NCI-H1417 (cell line): ENCODE measurements at regions not wholly inside any gene's neighbourhood (a gene's known extent, or its start where the extent isn't known, plus 50 kb on each side); places are given as distances from the start of the nearest gene placed in this dataset.

Source experiments
- DNase-seq, 3 experiments: peaks; one replicate each; lab custom pipeline; 2025; lab: John Stamatoyannopoulos, UW

- peak in 1 of 3 experiments; percentile 45 for DNase-seq
These were observed 171.1 kb upstream of the TMPO start for GRCh38 chr12:98344046-98344930.

DNA sequence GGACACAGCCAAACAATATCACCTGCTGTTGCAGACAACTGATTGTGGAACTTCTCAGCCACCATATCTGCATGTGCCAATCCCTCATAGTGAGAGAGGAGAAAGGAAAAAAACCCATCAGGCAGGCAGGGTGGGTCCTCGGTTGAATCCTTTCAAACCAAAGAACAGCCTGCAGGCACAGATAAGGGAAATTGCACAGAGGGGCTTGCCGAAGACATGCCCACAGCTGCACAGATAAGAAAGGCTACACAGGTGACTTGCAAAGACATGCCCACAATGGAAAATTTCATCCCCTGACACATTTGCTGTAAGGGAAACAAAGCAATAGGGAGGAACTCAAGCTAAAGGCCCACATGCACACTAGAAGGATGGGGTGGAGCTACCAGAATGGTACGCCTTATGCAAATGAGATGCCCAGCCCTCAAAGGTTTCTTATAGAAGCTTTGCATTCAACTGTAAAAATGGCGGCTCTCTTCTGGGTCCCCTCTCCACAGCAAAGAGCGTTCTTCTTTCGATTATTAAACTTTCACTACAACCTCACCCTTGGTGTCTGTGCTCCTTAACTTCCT lies 170.0 kb upstream of the TMPO start:
- DNase-seq: no peak

- DNase-seq: no peak
These were observed 164.3 kb upstream of the TMPO start for GRCh38 chr12:98351089-98351488.

GRCh38 chr12:98351784-98352183 lies 163.6 kb upstream of the TMPO start:
- no peak for DNase-seq

DNA sequence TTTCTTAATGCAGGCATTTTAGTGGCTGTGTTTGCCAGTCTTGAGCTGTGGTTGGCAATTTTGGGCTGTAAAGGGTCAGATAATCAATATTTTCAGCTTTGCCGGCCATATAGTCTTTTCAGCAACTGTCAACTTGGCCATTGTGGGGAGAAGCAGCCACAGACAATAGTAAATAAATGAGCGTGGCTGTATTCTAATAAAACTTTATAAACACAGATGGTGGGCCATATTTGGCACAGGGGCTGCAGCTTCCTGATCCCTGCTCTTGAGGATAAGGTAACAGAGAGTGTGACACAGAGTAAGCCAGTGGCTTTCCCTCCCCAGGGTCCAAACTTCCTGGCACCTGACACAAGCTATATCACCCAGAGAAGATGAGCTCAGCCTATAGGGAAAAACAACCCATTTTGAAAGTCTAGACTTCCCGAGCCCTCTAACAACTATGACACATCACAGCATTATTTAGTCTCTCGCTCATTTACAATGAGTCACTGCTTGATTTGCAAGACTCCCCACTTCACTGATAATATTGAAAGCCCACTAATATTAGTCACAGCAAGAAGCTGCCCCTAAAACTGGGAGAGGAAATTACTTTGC lies 163.1 kb upstream of the TMPO start:
- DNase-seq: no peak

GRCh38 chr12:98352835-98353234 lies 162.6 kb upstream of the TMPO start:
- DNase-seq: no peak

GRCh38 chr12:98354520-98355035 lies 160.8 kb upstream of the TMPO start:
- peak in 1 of 3 experiments; percentile 48 for DNase-seq

- no peak for DNase-seq
These were observed 160.1 kb upstream of the TMPO start for GRCh38 chr12:98355322-98355721.

- DNase-seq: no peak
These were observed 159.5 kb upstream of the TMPO start for GRCh38 chr12:98355933-98356332.

DNA sequence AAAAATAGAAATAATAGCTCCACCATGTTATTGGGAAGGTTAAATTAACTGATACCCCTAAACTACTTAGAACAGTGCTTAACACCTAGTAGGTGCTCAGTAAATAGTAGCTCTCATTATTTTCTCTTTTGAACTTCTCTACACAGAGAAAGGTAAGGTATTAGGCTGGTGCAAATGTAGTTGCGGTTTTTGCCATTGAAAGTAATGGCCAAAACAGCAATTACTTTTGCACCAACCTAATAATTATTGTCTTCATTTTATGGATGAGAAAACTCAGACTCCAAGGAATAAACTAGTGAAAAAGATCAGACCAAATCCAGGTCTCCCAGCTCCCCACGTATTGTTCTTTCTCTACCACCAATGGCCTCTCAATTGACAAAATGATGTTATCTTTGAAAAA lies 157.2 kb upstream of the TMPO start:
- no peak for DNase-seq

DNA sequence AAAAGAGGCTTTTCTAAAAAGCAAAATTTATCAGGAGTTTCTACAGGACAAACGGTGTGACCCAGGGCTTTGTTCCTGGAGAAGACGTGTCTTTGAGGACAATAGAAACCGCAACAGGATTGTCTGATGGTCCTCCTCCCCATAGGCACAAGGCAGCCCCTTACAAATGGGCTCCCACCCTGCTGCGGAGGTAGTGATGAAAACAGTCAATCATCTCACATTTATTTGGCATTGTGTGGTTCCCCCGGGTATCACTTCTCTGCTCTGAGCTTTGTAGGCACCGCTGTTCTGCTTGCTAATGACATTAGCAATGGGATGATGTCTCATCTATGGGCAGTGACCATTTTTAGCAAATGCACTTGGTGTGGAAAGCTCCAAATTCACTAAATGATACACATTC lies 155.5 kb upstream of the TMPO start:
- no peak for DNase-seq

DNA sequence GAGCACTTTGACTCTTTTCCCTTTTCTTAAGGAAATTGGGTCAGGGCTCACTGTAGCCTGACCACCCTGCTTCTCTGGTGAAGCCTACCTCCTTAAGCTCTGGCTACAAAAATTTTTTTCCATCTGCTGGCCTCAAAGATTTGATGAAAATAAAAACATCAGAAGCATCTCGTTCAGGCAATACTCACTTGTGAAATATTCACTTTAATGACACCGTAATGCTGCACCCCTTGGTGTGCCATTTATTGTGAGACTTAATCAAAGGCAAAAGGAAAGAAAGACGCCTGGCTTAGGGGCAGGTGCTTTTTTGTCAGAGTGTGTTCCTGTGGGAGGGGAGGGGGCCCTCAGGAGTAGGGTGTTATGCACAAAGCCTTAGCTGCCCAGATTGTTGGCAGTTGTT lies 155.0 kb upstream of the TMPO start:
- peak in 2 of 3 experiments; percentile 24 to 69 for DNase-seq

DNA sequence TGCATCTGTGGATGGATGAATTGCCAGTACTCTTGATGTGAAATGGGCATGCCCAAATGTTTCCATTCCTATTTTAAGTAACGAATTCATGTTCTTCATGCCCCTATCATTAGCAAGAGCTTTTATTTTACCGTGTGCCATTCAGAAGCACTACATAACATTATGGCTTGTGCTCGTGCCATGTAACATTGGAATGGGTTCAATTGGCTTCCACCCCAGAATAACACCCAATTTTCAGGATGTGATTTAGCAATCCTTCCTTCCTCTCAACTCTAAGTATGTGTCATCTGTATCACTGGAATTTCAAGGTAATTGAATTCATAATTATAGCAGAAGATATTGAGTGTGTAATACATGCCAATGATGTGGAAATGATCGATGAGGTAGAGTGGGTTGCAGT lies 145.8 kb upstream of the TMPO start:
- no peak for DNase-seq

- DNase-seq: no peak
These were observed 144.4 kb upstream of the TMPO start for GRCh38 chr12:98370976-98371375.

- no peak for DNase-seq
These were observed 144.0 kb upstream of the TMPO start for GRCh38 chr12:98371419-98371818.

DNA sequence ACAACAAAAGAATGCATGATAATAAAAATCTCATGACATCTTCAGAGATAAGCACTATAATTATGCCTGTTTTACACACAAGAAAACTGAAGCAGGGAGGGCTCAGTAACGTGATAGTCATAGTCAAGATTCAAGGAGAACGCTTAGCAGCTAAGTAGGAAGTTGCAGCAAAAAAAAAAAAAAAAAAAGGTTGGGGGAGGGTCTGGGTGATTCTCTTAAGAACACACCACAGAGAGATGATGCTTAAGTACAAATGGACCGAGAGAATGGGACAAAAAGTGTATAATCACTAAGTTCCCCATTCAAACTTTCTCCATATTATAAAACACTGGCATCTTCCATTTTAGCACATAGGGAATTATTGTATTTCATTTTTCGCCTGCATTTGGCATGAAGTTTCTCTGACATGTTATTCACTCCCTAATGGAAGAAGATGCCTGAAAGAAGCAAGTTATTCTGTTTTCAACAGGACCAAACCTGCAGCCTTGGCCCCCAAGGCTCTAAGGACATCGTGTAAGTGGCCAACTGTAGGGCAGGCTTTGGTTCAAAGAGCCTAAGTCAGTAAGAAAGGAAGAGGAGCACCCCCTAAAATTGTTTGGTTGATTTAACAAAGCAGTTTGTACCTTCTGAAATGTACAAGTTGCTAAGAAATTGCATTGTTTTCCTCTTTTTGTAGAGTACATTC lies 142.9 kb upstream of the TMPO start:
- peak in 1 of 3 experiments; percentile 46 for DNase-seq

- peak; percentile 67 to 92 (median 89) for DNase-seq
These were observed 142.3 kb upstream of the TMPO start for GRCh38 chr12:98373025-98373554.

GRCh38 chr12:98374007-98374406 lies 141.4 kb upstream of the TMPO start:
- DNase-seq: peak in 1 of 3 experiments; percentile 20

GRCh38 chr12:98379106-98379505 lies 136.3 kb upstream of the TMPO start:
- DNase-seq: peak in 1 of 3 experiments; percentile 15

DNA sequence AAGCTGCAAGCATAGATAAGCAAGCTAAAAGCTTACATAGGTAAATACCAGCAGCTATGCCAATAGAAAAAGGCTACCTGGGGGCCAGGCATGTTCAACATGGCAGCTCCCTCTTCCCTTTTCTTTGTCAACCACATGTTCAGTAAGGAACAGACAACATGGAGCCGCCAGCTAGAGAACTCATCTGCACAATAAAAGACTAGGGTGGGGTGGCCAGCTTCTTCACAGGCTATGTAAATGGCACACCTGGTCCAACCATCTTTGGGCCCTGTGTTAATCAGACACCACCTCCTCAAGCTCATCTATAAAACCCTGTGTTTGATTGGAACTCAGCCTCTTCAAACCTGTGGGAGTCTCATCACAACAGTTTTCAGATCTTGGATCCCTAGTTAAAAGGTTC lies 129.7 kb upstream of the TMPO start:
- no peak for DNase-seq

GRCh38 chr12:98387444-98387843 lies 127.9 kb upstream of the TMPO start:
- peak in 1 of 3 experiments; percentile 42 for DNase-seq

DNA sequence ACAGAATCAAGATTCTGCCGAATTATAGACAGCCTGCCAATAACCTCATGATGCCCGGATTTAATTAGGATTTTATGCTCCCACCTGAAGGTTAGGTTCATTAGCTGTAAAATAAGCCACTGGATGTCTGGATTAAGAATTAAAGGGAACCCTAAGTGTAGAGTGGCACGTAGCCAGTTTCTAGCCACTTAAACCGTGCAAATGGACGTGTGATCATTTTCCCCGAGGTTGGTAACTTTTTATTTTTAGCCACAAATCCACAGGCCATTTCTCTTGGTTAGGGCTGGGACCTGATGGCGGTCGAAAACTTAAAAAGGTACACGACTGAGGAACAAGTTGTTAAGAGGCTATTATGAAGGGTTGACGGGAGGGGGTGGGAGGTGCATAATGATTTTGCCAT lies 127.3 kb upstream of the TMPO start:
- DNase-seq: peak; percentile 48 to 75 (median 73)
